ENCODE measurements at regions not wholly inside any gene's neighbourhood (a gene's known extent, or its start where the extent isn't known, plus 50 kb on each side); places are given as distances from the start of the nearest gene placed in this dataset.

GRCh38 chr2:60353406-60353800, 200.1 kb downstream of the BCL11A start:
- Mint-ChIP-seq H3K36me3 (ENCODE audit: low read depth) (no peaks in the 10 kb centered on the region), H3K4me1 (peaks cover 5% of the 10 kb centered on the region), H3K27ac (no peak overlapping the region), H3K27me3 (ENCODE audit: insufficient read depth) (peaks cover 52% of the 10 kb centered on the region), H3K9me3 (no peaks in the 10 kb centered on the region), H3K4me3 (no peak overlapping the region)
- no peaks in the 10 kb centered on the region for H3K36me3 ChIP-seq (ENCODE audit: control insufficient read depth, insufficient read depth, low read length)
- 68 to 74% methylated on average over 8 to 10 of the region's 10 CpGs for WGBS, 2 experiments (ENCODE audit: insufficient coverage in 1 of 2, insufficient read length in 1 of 2)
- H3K27ac ChIP-seq (ENCODE audit: low read depth, low read length), result peak overlapping the region; percentile 6
- H3K27me3 ChIP-seq (ENCODE audit: control insufficient read depth, insufficient read depth, low read length, poor library complexity, severe bottlenecking), result peaks cover 4% of the 10 kb centered on the region
- H3K9ac ChIP-seq (ENCODE audit: extremely low read depth, low read length, poor library complexity, severe bottlenecking), result no peak overlapping the region
- no peaks in the 10 kb centered on the region for H3K9me3 ChIP-seq (ENCODE audit: control insufficient read depth, low read length)
- DNase-seq, result peak; percentile 68
- peaks cover 5% of the 10 kb centered on the region for H3K4me1 ChIP-seq (ENCODE audit: control insufficient read depth, insufficient read depth, low read length)
- H3K4me3 ChIP-seq (ENCODE audit: low read length), result no peak overlapping the region
- TF ChIP-seq CTCF (conservative IDR thresholded peaks at IDR 0.05), result peak; percentile 33

- H3K4me1 Mint-ChIP-seq, result peaks cover 5% of the 10 kb centered on the region
- H3K27me3 Mint-ChIP-seq (ENCODE audit: insufficient read depth), result peaks cover 47% of the 10 kb centered on the region
- no peaks in the 10 kb centered on the region for H3K9me3 ChIP-seq (ENCODE audit: control insufficient read depth, low read length)
- H3K36me3 ChIP-seq (ENCODE audit: control insufficient read depth, insufficient read depth, low read length), result no peaks in the 10 kb centered on the region
- no peak for TF ChIP-seq CTCF (conservative IDR thresholded peaks at IDR 0.05)
- no peak overlapping the region for H3K27ac Mint-ChIP-seq
- peaks cover 5% of the 10 kb centered on the region for H3K4me1 ChIP-seq (ENCODE audit: control insufficient read depth, insufficient read depth, low read length)
- H3K4me3 Mint-ChIP-seq, result no peak overlapping the region
- H3K36me3 Mint-ChIP-seq (ENCODE audit: low read depth), result no peaks in the 10 kb centered on the region
- H3K9me3 Mint-ChIP-seq, result no peaks in the 10 kb centered on the region
- H3K4me3 ChIP-seq (ENCODE audit: low read length), result no peak overlapping the region
- peak overlapping the region; percentile 6 for H3K27ac ChIP-seq (ENCODE audit: low read depth, low read length)
- H3K9ac ChIP-seq (ENCODE audit: extremely low read depth, low read length, poor library complexity, severe bottlenecking), result no peak overlapping the region
- peak; percentile 45 for DNase-seq
- peaks cover 4% of the 10 kb centered on the region for H3K27me3 ChIP-seq (ENCODE audit: control insufficient read depth, insufficient read depth, low read length, poor library complexity, severe bottlenecking)
- 93 to 98% methylated on average over 14 to 20 of the region's 20 CpGs for WGBS, 2 experiments (ENCODE audit: insufficient coverage in 1 of 2, insufficient read length in 1 of 2)
Observed at GRCh38 chr2:60352491-60353405, 200.7 kb downstream of the BCL11A start.

GRCh38 chr2:60351802-60352201, 201.7 kb downstream of the BCL11A start:
- peaks cover 5% of the 10 kb centered on the region for H3K4me1 ChIP-seq (ENCODE audit: control insufficient read depth, insufficient read depth, low read length)
- Mint-ChIP-seq H3K27ac (no peak overlapping the region), H3K9me3 (peaks cover 3% of the 10 kb centered on the region), H3K4me1 (peaks cover 5% of the 10 kb centered on the region), H3K36me3 (ENCODE audit: low read depth) (no peaks in the 10 kb centered on the region), H3K4me3 (no peak overlapping the region), H3K27me3 (ENCODE audit: insufficient read depth) (peaks cover 46% of the 10 kb centered on the region)
- TF ChIP-seq CTCF (conservative IDR thresholded peaks at IDR 0.05), result no peak
- H3K9me3 ChIP-seq (ENCODE audit: control insufficient read depth, low read length), result no peaks in the 10 kb centered on the region
- no peak overlapping the region for H3K4me3 ChIP-seq (ENCODE audit: low read length)
- WGBS, 2 experiments (ENCODE audit: insufficient coverage in 1 of 2, insufficient read length in 1 of 2), result 91 to 94% methylated on average over 3 to 8 of the region's 8 CpGs
- no peak overlapping the region for H3K27ac ChIP-seq (ENCODE audit: low read depth, low read length)
- no peak overlapping the region for H3K9ac ChIP-seq (ENCODE audit: extremely low read depth, low read length, poor library complexity, severe bottlenecking)
- peak; percentile 43 for DNase-seq
- peaks cover 4% of the 10 kb centered on the region for H3K27me3 ChIP-seq (ENCODE audit: control insufficient read depth, insufficient read depth, low read length, poor library complexity, severe bottlenecking)
- no peaks in the 10 kb centered on the region for H3K36me3 ChIP-seq (ENCODE audit: control insufficient read depth, insufficient read depth, low read length)

Data from endodermal cell (in vitro differentiated cells).